Stimulated activated CD8-positive, alpha-beta memory T cell treated with anti-CD3 and anti-CD28 coated beads, Interleukin-7, amount 100 ng/mL, for 4 hours (primary cell): ENCODE measurements at regions not wholly inside any gene's neighbourhood (a gene's known extent, or its start where the extent isn't known, plus 50 kb on each side); places are given as distances from the start of the nearest gene placed in this dataset.
"Not testable (repeated sequence)": the region's sequence is repeated elsewhere in the genome, so short reads cannot be mapped to it uniquely, and the experiment has no call there.

Source experiments
- DNase-seq, 2 donors: peaks; one replicate each; pipeline ENCODE4 v3.0.0-alpha.2; 2020; ENCODE audit warnings: low read depth in 2 of 2

DNA sequence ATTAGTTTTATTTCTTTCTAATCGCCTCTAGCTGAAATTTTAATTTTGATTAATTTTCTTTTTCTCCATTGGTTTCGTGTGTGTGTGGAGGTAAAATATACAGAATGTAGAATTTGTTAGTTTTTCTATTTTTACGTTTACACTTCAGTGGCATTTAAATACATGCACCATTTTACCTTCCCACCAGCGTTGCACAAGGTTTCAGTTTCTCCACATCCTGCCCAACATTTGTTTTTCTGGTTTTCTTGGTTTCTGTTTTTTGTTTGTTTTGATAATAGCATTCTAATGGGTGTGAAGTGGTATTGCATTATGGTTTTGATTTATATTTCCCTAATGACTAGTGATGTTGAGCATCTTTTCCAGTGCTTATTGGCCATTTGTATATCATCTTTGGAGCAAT lies 871.4 kb upstream of the DEFB115 start:
- DNase-seq = not testable (repeated sequence)

- not testable (repeated sequence) for DNase-seq
These were observed 869.6 kb upstream of the DEFB115 start for GRCh38 chr20:30387823-30388222.

DNA sequence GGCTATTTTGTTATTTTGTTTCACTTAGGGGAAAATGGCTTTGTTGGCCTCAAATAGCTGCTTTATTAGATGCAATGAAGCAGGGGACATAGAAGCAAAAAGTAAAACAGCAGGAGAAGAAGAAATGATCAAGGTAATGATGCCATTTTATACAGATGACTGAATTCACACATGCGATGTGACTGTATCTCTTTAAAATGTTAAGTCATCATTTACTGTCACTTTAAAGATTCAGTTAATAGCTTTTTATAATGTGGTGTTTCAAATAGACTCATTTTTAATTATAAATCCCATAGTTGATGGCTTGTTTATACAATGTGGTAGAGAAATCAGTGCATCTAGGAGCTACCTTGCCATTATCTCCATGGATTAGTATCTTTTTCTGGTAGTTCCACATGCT lies 863.9 kb upstream of the DEFB115 start:
- not testable (repeated sequence) for DNase-seq

- DNase-seq = not testable (repeated sequence)
These were observed 860.4 kb upstream of the DEFB115 start for GRCh38 chr20:30397111-30397510.

- not testable (repeated sequence) for DNase-seq
These were observed 852.4 kb upstream of the DEFB115 start for GRCh38 chr20:30405061-30405460.

DNA sequence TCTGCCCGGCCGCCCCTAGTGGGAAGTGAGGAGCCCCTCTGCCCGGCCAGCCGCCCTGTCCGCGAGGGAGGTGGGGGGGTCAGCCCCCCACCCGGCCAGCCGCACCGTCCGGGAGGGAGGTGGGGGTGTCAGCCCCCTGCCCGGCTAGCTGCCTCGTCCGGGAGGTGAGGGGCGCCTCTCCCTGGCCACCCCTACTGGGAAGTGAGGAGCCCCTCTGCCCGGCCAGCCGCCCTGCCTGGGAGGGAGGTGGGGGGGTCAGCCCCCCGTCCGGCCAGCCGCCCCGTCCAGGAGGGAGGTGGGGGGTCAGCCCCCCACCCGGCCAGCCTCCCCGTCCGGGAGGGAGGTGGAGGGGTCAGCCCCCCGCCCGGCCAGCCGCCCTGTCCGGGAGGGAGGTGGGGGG lies 851.9 kb upstream of the DEFB115 start:
- not testable (repeated sequence) for DNase-seq

DNA sequence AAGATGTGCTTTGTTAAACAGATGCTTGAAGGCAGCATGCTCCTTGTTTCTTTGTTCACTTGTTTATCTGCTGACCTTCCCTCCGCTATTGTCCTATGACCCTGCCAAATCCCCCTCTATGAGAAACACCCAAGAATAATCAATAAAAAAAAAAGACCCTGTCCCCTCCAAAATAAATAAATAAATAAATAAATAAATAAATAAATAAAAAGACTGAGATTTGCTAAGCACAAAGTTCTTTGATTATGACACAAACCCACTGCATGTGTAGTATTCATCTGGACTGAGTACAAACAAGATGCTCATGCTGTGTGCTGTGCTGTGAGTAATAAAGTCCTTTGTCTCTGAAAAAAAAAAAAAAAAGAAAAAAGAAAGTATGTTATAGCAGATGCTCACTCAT lies 851.1 kb upstream of the DEFB115 start:
- DNase-seq = not testable (repeated sequence)

DNA sequence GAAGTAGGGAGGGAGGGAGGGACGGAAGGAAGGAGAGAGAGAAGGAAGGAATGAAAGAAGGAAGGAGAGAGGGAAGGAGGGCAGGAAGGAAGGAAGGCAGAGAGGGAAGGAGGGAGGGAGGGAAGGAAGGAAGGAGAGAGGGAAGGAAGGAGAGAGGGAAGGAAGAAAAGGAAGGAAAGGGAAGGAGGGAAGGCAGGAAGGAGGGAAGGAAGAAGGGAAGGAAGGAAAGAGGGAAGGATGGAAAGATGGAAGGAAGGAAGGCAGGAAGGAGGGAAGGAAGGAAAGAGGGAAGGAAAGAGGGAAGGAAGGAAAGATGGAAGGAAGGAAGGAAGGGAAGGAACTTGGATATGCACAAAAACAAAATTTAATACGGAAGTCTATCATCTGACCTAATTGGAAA lies 844.5 kb upstream of the DEFB115 start:
- DNase-seq = no peak

DNA sequence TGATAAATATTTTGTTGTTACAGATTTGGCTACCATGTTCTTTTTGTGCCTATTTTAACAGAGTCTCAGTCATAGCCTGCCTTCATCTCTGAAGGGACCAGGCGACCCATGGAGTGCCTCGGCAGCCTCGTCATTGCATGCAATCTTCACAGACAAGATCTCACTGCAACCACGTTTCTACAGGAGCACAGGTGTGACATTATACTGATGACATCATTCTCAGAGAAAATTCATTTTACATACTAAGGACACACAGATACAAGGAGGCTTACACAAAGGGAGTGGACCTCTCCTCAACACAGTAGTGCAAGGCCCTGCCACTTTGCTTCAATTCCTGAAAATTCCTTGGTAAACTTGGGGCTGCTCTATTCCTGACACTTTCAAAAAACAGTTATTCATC lies 840.1 kb upstream of the DEFB115 start:
- not testable (repeated sequence) for DNase-seq

DNA sequence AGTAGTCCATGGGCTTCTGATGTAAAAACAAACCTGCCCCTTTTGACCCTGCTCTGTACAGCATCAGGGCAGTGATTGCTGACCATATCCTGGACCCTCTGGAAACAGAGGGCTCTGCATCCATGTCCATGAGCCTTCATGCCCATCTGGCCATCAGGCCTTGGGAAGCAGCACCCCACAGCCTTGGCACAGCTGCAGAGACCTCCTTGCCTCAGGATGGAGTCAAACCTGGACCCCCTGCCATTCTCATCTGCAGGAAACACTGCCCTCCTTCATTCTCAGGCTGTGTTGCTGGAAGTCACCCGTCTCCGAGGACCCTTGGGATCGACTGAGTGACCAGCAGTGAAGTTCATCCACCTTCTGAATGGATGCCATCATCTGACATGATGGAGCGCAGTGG lies 839.1 kb upstream of the DEFB115 start:
- DNase-seq = not testable (repeated sequence)

DNA sequence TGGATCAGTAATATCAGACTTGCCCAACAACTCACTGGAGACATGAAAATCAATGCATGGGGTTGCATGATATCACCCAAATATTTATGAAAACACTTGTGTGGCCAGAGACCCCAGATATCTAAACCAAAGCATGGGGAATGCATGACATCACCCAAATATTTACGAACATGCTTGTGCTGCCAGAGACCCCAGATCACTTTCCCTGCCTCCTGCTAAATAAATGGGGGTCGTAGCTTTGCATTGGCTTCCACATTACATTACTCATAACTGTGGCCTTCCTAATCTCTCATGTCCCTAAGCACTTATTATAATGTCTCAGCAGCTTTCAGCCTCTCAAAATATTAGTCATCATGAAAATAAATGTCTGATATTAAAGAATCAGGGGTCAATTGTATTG lies 838.0 kb upstream of the DEFB115 start:
- DNase-seq = no peak

GRCh38 chr20:30419871-30420420 lies 837.5 kb upstream of the DEFB115 start:
- not testable (repeated sequence) for DNase-seq
